CD4-positive, alpha-beta T cell treated with Interleukin-15 for 1 hour (primary cell): ENCODE measurements at regions not wholly inside any gene's neighbourhood (a gene's known extent, or its start where the extent isn't known, plus 50 kb on each side); places are given as distances from the start of the nearest gene placed in this dataset.

Source experiments
- DNase-seq: peaks from one replicate; pipeline ENCODE4 v3.0.0-alpha.2; 2020

DNA sequence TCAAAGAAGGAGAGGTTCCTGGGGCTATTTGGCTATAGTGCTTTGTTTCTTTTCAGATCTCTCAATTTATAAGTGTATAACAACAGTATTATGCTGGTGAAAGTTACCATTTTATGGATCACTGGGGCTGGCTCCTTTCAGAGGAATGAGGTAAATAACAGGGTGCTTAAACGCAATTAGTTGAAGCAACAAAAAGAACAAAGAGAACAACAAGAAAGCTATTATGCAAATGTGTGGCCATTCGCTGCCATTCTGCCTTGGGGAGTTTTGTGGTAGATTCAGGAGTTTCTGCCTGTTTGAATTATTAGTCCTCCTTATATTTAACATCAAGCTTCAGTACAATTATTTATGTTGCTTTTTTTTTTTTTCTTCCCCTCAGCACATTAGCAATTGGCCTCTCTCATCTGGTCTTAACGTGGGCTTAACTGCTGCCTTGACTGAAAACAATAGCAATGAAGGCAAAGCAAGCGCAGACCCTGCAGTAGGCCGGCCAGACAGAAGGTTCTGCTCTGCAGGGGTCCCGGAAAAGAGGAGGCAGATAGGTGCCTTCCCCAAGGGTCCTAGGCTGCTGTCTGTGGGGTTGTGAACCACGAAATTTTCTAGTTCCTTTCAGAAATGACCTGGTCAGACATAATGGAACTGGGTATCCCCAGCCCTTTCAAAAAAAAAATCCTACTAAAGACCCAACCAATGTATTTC, 339.9 kb upstream of the PODXL start:
- no peak for DNase-seq

DNA sequence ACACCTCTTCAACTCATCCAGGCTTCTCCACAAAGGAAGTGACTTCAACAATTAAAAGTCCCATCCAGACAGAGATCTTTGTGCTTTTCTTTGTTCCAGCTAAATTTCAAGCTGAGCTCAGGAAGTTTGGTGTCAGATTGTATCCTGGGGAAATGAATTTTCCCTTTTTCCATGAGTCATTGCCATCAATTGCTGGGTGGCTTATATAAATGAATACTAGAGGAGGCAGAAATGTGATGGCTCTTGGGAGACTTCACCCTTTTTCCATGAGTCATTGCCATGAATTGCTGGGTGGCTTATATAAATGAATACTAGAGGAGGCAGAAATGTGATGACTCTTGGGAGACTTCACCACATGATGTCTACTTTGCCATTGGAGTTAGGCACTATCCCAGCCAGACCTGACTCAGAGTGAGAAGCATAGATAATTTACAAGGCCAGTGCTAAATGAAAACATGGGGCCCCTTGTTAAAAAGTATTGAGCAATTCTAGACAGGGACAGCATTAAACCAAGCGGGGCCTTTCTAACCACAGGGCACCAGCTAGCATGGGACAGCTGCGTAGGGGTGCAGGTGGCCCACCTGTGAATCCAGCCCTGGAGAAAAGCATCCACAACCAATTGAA, 339.2 kb upstream of the PODXL start:
- no peak for DNase-seq

DNA sequence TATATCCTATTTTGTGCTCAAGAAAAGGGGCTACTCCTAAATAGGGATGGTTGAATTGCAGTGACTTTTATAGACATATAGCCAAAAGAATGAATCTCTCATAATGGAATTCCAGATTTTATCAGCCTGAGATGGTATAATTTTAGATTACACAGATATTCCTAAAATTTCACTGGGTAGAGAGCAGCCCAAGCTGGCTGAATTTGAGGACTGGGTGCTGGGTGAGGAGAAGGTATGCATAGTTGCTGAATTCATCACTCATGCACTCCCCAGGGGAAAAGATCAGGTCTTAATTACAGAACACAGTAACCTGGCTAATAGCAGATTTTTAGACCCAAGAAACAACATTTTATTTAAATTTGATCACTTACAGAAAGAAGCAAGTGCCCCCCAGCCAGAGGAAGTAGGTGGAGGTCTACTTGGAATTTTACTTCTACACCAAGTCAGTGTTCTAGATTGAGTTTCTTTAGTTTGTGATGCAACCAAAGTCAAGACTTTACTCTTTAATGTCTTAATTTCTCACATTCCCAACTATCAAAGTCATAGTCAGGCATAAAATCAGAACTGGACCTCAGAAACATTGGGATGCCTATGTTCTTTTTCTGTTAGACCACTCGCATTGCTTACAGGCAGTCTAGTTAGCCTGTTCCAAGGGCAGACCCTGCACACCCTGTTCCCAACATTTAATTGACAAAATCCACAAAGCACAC, 337.4 kb upstream of the PODXL start:
- DNase-seq: no peak

DNA sequence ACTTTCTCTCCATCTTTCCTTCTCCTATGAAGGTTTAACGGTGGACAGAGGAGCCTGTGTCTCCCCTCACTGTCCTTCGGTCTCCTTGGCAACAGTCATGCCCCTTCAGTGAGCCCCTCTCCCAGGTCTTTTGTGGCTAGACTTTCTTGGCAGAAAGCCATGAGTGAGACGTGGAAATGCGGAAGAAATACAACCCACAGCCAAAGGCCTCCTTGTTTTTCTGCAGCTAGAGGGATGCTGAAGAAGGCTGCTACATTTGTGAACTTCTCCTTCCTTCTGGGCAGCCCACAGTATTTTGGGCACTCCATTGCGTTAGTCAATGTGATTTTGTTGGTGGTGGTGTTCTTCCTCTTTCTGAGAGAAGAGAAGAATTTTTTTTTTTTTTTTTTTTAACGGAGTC, 333.7 kb upstream of the PODXL start:
- no peak for DNase-seq

DNA sequence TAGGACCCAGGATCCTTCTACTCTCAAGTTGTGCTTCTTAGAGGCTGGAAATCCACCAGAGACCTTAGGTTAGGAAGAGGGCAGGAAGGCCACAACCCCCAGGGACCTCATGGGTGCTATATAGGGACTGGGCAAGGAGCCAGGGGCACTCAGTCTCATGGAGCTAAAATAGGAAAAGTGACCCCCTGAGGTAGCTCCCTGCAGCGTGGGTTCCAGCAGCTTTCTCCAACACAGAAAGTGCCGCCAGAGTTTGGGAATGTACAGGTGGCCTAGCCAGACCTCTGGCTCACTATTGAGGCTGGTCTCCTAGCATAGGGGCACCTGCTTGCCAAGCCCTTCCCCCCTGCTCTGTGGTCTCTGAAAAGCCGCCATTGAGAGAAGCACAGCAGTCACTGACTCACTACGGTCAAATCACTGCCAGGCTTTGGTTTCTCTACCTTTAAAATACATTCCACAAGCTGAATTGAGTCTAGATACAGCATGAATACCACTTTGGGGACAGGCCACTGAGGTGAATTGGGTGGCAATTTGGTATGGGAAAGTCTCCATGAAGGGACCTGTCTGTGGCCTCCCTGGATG, 333.2 kb upstream of the PODXL start:
- DNase-seq: no peak

DNA sequence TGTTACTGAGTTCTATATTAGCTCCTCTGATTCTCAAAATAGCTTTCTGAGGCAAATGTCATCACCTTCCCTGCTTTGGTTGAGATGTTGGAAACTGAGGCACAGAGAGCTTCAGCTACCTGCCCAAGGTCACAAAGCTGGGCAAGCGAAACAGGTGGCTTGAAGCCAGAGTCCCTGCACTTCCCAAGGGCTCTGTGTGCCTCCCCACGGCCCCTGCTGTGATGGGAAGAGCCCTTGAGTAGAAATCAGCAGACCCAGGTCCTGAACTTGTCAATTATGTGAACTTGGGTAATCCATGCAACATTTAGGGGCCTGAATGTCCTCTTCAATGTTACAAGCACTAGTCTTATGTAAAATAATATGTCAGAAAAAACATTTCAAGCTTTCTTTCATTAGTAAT, 327.3 kb upstream of the PODXL start:
- no peak for DNase-seq

DNA sequence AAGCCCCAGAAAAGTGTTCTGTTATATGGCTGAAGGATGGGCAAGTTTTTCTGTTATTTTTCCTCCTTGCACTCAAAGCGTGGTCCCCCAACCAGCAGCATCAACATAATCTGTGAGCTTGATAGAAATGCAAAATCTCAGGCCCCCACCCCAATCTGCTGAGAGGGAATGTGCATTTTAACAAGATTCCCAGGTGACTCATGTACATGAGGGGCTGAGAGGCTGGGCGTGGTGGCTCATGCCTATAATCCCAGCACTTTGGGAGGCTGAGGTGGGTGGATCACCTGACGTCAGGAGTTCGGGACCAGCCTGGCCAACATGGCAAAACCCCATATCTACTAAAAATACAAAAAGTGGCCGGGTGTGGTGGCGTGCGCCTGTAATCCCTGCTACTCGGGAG, 326.8 kb upstream of the PODXL start:
- DNase-seq: no peak

DNA sequence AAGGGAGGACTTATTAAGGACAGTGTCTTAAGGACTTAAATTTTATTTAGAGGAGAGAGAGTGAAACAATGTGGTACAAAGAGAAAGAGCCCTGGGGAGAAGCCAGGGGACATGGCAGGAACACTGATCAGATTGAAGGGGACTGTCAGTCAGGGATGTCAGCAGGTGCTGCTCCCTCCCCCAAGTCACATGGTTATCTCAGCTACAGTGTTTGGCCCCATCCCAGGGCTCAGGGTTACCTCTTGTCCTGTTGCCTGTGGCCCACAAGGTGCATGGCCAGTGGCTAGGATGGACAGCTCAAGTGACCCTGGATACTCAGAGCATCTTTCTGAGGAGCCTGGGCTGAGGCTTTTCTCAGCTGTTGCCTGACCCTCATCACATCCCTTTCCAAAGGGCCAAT, 325.9 kb upstream of the PODXL start:
- no peak for DNase-seq

DNA sequence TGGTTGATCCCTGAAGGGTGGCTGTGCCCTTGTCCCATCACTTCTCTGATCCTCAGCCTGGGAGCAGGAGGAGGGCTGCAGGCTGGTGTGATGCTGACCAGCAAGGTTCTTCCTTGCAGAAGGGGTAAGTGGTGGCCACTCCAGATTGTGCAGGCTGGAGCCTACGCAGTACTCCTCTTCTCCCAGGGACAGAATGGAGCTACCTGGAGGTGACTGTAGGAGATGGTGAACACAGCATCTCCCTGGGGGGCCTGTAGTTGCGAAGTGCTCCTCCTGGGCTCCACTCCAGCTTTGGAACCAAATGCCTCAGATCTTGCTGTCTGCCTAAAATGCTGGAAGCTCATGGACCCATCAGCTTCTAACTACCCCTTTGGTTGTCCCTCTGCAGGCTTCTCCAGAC, 323.6 kb upstream of the PODXL start:
- DNase-seq: no peak

DNA sequence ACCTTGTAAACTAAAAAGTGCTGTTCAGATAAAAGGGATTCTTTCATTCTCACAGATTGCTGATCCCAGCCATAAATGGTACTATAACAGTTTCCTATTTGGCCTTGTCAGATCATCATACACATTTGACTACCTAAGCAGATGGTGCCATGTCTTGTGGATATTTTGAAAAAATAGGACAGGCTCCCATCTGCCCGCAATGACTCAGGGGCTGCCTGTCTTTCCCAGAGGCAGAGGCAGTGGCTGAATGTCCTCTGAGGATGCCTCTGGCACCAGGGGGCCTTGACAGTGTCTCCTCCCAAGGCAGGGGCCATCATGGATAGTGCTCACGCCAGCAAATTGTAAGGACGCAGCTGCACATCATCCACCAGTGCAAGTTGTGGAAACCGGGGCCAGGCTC, 323.0 kb upstream of the PODXL start:
- no peak for DNase-seq

DNA sequence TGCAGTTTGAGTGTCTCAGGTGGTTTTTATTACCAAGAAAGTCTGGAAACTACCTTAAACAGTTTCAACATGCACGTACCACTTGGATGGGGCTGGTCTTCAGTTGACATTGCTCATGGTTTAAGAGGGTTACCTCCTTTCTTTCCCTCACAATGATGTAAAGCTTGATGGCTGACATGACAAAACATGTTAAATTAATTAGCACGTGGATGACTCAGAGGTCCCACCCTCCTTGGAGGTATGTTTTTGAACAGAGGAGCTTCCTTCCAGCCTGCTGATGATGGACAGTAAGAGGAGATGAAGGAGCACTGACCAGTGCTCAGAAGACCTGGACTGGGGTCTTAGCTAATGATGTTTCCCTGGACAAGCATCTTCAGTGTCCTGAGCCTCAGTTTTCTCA, 322.3 kb upstream of the PODXL start:
- no peak for DNase-seq

DNA sequence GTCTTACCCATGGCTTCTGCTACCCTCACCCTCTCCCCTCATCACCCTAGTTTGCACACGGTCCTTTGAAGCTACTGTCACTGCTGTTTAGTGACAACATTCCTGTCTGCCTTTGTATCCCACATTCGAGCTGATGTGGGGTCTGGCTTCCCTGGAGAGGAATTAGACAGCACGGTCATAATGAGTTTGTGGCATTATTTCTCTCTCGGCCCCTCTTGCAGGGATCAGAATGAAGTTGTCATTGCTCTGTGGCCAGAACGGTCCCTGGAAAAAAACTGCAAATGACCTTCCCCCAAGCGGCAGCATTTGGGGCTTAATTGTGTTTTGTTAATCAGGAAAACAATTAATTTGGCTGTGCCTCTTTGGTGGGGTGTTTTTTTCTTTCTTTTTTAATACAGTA, 317.2 kb upstream of the PODXL start:
- no peak for DNase-seq

DNA sequence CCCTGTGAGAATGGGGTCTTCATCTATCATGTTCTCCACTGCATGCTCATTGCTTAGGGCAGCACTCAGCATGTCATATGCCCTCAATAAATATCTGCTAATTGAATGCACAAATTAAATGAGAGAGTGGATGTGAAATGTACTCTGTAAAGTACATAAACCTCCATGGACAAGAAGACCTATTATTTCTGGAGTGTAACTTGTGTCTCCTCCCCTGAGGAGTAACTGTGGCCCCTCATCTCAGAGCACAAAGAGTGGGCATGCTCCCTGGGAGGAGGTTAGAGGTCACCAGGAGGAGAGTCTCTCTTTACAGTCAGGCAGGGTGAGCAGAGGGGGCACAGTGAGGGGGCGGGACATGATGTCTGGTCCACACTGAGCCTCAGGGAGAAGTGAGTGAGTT, 313.6 kb upstream of the PODXL start:
- no peak for DNase-seq

DNA sequence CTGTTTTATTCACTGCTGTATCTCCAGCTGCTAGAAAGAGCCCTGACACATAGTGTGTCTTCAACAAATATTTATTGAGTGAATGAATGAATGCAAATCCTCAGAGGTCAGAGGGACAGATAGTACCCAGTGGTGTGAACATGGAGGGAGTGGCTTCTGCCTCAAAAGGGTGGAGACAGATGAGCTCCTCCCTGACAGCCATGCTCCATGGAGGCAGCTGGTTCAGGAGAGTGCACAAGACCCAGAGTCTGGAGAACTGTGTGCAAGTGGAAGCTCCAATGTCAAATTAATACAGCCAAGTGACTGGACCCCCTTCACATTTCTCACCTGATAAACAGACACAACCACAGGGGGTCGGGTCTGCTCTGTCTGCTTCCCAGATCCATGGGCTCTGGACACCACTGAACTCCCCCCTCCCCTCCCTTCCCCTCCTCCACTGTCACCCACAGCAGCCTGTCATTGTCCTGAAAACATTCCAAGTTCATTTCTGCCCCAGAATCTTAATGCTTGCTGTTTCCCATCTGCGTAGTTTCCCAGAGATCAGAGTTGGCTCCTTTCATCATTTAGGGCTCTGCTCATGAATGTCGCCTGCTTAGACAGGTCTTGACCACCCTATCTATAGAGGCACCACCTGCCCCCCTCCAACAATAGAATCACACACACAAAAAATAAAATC, 312.9 kb upstream of the PODXL start:
- no peak for DNase-seq

DNA sequence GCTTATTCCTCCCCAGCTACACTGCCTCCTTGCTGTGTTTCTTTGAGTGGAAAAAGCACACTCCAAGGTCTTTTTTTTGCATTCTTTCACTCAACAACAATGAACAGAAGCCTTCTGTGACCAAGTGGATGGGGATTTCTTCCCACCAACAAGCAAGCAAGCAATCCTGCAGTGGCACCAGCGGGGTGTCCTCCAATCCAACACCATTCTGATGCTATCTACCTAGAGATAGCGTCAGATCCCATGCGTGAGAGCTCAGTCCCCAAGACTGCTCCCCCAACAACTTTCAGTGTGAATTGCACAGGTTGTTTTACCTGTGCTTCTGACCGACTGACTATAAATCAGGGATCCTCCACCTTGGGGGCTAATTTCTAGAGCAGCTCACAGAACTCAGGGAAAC, 311.0 kb upstream of the PODXL start:
- no peak for DNase-seq

DNA sequence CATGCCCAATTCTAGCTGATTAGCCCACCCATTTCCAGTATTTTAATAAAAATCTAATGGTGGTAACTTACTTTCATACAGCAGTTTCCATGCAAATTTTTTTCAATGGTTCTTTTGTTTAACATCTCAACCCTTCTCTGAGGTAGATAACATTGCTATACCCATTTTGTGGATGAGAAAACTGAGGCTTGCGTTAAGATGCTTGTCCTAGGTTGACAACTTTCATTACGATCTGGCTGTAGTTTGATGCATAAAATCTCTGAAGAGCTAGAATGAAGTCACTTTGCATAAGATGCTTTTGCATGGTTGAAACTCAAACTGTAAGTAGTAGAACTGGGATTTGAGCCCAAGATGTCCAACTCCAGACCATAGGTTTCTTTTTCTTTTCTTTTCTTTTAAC, 309.5 kb upstream of the PODXL start:
- no peak for DNase-seq

DNA sequence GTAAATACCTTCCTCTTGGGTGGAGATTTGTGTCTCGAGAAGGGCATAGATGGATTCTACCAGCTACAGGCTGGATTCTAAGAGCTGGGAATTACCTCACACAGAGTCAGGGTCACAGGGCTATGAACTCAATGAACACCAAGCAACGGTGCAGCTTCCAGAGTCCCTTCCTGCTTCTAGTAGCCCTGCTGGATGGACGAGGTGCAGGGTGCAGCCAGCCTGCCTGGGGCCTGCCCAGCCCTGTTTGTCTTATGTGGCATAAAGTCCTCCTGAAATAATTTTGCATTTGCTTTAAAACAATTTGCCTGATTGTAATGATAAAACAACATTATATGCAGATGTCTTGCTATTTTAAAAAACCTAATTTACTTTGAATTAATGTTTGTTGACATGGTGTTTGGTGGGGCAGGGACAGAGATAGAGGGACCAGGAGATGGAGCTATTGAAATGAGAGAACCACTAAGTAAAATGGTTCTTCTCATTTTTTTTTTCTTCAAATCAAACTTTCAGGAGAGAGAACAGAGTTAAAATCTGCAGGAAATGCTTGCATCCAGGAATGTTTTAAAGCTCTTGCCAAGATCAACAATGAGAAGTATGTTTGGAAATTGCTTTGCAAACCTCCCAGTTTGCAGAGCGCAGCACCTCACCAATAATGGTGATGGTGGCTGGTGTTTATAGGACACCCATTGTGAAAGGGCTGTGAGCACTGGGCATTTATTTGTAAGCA, 305.4 kb upstream of the PODXL start:
- DNase-seq: no peak

DNA sequence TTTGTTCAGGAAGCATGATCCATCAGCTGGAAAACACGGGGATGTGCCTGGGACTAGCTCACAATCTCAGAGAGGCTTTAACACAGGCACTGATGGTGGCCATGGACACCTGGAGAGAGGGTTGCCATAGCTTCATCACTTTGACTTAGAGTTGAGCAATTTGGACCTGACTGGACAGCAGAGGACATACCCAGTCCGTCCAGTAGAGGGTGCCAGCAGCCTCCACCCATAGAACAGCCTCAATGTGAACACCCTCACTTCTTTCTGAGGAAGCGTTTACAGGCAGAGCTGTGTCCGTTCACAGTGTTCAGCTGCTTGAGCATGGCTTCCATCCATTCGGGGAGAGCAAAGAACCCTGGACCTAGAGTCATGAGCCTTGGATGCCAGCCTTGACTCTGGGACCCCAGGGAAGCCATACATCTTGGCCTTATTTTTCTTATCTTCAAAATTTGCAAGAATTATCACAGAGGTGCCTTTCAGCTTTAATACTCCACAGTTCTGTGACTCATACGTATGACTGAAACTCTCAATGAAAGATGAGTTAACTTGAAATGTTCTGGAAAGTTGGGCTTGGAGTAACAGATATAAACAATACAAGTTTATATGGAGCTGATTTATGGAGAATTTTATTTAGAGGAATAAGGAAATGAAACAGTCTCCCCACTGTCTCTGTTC, 302.9 kb upstream of the PODXL start:
- peak; percentile 23 for DNase-seq

DNA sequence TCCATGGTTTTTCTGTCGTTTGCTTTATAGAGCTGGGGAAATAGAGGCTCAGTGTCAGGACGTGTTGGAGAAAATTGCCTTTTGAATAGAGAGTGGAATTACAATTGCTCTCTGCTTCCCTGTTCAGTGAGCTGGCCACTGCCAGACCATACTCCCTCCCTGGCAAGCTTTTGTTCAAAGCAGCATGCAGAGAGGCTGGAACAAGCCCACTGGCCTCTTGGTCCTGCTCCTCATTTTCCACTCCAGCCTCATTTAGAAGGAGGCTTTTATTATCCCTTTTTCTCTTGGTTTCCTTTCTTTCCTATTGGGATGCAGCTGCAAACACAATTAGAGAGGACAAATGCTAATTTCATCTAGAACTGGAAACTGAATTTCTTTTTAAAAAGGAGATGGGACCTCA, 302.2 kb upstream of the PODXL start:
- DNase-seq: no peak

DNA sequence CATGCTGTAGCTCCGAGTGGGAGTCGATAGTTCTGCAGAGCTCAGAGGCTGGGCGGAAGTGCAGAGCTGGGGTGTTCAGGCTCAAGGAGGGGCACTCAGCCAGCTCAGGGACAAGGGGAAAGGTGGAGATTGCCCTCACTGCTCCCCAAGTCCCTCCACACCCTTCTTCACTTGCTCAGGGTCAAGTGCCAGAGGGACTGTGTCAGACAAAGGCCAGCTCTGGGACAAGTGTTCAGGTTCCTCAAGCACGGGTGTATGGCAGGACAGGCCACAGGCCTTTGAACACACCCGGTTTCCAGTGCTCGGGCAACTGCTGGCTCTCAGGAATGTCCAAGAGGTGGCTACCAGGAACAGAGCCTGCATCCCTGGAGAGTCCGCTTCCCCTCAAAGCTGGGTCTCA, 293.0 kb upstream of the PODXL start:
- DNase-seq: no peak

DNA sequence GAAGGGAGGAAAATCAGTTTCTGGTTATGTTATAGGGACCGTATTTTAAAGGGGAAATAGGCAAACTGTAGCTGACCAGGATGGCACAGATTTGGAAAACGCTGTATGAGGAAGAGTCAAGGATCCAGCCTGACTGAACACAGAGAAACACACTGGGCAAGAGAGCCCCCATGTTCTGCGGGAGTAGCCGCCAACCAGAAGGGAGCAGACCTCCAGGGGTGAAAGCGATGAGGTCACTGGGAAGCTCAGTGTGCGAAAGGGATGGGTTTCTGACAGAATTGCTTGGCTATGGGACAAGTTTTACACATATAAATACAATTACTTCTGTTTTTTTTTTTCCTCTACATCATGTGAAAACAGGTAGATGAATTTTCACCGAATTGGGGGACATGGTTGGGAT, 291.6 kb upstream of the PODXL start:
- no peak for DNase-seq

DNA sequence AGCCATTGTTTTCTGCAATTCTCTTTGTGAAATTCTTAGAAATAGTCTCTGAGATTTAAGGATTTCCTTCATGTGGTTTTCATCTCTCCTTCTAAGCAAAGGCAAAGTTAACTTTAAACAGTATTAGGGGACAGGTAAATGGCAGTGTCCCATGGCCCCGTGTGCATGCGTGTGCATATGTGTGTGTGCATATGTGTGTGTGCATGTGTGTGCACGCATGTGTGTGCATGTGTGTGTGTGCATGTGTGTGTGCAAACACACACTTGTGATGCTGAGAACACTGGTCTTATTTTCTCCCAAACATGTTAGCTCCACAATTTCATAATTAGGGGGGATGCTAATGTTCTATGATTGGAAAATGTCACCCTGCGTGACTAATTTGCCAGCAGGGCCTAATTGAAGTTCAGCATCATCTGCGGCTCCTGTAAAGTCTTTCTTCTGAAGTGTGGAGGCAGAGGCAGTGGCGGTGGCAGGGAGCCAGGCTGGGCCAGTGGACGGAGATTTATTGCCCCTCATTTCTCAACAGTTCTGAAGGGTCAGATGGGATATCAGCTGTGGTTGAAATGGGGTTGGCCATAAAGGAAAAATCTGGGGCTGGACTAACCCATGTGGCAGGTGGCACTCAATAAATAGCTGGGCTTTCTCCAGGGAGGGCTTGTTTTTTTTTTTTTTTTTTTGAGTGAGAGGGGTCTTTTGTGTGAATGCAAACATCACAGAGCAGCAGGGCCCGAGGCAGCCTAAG, 289.3 kb upstream of the PODXL start:
- no peak for DNase-seq
